GM08714 (cell line): ENCODE measurements at regions not wholly inside any gene's neighbourhood (a gene's known extent, or its start where the extent isn't known, plus 50 kb on each side); places are given as distances from the start of the nearest gene placed in this dataset.
"Not testable (repeated sequence)": the region's sequence is repeated elsewhere in the genome, so short reads cannot be mapped to it uniquely, and the experiment has no call there.

ENCODE experiments used
- H3K4me3 ChIP-seq: fragments of 200-500 bp; sonication (Bioruptor generic); 2 replicates; pipeline ENCODE4 v1.5.1; 2014; ENCODE audit warnings: mild to moderate bottlenecking, low read length, inconsistent platforms
- ZNF274 ChIP-seq: IDR thresholded peaks from 2 replicates; pipeline ENCODE4 v1.6.1; 2012; ENCODE audit warnings: mild to moderate bottlenecking, low read depth, low read length

DNA sequence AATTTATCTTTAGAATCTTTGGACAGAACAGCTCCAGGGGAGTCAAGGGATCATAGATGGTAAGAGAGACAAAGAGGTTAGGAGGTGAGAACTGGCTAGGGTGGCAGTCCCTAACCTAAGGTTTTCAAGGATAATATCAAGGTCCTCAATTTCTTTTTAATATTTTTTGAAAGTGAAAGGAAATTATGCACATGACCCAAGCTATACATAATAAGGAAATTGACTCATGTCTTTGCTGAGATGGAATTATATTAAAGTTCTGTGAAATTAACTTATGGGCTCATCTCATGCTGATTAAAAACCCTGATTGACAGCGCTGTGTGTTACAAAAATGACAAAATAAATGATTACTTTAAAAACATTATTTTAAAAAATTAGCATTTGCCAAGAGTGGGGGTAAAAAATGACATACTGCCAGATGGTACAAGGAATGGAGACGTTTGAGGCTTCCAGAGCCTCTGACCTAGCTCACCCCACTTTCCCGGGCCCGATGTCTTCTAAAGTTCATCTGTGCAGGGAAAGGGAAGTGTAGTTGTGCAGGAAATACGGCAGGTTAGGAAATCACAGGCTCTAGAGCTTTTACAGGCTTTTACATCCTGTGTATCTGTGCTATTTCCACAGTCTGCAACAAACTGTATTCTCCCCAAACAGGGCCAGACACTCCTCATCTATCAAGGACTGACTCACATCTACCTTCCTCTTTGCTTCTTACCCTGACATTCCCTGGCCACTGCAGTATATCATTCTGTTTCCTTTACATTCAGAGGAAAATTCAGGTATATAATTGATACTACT, 185.6 kb upstream of the PRSS58 start:
- TF ChIP-seq ZNF274: no peak
- no peak overlapping the region for H3K4me3 ChIP-seq

DNA sequence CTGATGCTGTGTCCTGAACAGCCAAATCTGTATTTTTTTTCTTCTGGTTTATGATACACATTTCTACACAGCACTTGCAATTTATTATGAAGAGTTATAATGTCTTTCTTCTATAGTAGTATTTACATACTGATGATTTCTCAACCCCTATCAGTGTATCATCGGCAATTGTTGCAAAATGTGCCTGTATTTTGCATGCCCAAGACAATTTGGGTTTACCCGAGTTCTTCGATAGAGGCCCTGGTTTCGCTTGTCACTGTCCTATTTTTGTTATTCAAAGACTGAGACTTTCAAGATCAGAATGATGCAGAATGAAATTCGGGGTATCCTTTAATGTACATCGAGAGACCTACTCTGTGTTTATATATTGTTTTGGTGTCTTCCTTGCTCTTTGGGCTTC, 184.5 kb upstream of the PRSS58 start:
- no peak overlapping the region for H3K4me3 ChIP-seq
- TF ChIP-seq ZNF274: no peak

DNA sequence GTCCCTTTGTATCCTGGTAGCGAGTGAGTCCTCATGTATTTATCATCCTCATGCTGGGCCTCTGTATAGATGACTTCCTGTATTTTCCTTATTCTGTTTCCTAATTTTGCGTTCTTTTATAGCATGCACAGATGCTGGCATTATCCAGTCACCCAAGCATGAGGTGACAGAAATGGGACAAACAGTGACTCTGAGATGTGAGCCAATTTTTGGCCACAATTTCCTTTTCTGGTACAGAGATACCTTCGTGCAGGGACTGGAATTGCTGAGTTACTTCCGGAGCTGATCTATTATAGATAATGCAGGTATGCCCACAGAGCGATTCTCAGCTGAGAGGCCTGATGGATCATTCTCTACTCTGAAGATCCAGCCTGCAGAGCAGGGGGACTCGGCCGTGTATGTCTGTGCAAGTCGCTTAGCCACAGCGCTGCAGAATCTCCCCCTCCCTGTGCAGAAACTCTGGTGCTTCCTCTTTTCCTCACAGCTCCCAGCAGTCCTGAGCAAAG, 183.1 kb upstream of the PRSS58 start:
- no peak overlapping the region for H3K4me3 ChIP-seq

DNA sequence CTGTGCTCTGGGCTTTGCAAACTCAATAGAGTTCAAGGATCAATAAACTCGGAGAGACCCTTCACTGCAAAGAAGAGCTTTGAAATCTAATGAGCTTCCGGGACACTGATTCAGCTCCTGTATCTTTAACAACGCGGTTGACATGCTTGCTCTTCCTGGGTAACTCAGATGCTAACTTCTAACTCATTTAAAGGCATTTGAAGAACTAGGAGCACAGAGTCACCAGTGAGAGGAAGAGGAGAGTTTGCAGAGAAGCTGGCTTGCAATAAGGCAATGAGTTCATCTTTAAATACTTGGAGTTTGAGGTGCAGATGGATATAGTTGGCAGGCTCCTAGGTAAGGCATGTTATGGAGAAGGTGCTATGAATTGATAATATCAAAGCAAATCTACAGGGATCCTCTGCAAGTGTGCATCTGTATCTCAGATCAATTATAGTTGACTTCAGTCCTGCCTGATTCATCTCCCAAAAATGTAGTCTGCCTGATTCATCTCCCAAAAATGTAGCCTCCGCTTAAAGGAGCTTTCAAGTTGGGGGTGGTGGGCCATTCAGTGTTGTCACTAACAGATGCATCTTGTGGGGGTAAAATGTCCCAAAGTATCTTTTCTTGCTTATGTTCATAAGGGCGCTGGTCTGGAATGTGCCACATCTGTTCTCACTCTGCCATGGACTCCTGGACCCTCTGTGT, 182.5 kb upstream of the PRSS58 start:
- no peak overlapping the region for H3K4me3 ChIP-seq
- no peak for TF ChIP-seq ZNF274

More for the DNA sequence above, 183.1 kb upstream of the PRSS58 start:
- no peak for TF ChIP-seq ZNF274

DNA sequence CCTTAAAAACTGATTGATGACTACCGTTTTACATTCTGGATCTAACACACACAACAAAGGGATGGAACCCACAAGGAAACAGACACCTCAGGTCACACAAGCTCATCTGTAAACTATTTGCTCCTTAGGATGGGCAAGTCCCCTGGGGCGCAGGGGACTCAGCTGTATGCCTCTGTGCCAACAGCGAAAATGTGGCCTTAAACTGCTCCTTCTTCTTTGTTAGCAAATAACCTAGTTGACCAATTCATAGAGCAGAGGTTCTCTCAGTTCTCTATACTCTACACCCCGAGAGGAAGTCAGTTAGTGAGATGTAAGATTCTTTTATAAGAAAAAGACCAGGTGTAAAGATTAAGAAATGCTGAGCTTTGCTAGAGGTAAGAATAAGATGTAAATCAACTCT, 181.9 kb upstream of the PRSS58 start:
- no peak overlapping the region for H3K4me3 ChIP-seq
- TF ChIP-seq ZNF274: no peak

DNA sequence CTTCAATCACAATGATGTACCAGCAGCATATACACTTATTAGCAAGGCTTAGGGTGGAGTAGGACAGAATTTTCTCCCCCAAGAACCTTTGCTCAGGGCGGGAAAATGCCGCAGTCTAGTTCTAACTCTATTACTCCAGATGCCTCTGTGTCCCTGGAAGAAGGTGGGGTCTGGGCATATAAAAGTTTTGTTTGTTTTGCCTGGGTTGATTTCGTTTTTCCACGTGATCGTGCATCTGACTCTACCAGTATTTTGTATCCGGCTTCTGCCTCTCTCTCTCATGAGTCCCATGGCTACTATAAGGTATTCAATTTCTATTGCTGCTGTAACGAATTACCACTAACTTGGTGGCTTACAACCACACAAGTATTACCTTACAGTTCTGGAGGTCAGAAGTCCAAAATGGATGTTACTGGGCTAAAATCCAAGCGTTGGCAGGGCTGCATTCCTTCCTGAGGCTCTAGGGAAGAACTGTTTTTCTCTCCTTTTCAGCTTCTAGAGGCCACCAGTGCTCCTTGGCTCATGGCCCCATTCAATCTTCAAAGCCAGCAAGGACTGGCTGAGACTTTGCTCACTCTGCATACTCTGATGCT, 181.2 kb upstream of the PRSS58 start:
- no peak overlapping the region for H3K4me3 ChIP-seq
- no peak for TF ChIP-seq ZNF274

DNA sequence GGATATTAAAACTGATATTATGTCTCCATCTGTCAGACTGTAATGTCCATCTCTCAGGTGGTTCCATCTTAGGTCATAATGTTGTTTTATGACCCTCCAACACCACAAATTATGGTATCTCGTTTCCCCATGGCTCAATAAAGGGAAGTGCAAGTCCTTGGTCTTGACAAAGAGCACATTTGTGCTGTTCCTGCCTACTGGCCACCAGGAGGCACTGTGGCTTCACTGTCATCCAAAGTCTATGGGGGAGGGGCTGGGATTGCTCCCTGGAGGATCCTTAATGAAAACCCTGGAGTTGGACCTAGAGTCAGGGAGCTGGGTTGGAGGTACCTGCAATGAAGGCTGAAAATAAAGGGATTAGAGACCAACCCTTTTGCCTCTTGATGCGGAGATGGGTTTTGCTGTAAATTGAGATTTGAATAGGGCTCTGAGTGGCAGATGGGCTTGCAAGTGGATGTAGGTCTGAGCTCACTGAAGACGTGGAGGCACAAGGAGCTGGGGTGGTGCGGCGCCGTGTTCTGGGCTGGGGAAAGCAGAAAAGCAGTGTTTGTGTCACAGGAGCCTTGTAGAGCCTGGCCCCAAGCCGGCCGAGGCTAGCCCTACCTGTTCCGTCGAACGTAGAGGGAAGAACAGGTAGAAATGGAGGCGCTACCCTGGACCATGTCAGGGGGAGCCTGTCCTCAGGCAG, 180.5 kb upstream of the PRSS58 start:
- no peak for TF ChIP-seq ZNF274
- no peak overlapping the region for H3K4me3 ChIP-seq

DNA sequence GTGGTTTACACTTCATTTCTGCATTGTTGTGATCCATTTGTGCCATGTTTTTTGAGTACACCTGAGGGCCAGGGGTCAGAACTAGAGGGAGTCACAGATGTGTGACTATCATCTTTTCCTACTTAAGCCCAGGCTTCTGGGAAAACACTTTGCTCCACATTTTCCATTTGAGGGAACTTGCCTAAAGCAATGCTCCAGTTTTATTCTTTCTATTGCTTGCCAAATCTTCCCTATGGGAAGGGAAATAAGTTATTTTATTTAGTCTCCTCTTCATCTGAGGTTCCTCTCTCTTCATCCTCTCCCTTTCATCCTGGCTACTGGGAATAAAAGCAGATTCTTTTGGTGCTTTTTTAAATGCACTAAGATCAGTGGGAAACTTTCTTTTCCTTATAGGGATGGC, 179.9 kb upstream of the PRSS58 start:
- no peak overlapping the region for H3K4me3 ChIP-seq
- TF ChIP-seq ZNF274: no peak

DNA sequence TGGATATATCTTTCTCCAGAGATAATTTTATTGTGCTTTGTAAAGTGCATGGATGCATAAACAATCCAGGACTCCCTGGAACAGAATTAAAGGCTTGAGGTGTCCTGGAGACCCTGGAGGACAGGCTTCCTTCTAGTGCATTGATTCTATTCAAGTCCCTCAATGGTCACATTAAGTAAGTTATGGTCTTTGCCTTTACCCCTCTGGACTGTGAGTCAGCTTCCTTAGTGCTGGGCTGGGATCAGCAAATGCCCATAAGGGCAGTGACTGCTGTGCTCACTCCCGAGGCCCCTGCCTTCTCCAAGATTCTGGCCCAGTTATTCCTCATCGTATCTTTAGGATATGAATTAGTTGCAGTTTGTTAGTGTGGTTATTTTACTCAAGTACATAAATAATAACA, 178.7 kb upstream of the PRSS58 start:
- no peak overlapping the region for H3K4me3 ChIP-seq
- no peak for TF ChIP-seq ZNF274

DNA sequence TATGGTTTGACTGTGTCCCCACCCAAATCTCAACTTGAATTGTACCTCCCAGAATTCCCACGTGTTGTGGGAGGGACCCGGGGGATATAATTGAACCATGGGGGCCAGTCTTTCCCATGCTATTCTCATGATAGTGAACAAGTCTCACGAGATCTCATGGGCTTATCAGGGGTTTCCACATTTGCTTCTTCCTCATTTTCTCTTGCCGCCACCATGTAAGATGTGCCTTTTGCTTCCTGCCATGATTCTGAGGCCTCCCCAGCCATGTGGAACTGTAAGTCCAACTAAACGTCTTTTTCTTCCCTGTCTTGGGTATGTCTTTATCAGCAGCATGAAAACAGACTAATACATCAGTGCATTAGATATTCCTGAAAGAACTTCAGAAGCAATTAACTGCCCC, 177.7 kb upstream of the PRSS58 start:
- H3K4me3 ChIP-seq: not testable (repeated sequence)

DNA sequence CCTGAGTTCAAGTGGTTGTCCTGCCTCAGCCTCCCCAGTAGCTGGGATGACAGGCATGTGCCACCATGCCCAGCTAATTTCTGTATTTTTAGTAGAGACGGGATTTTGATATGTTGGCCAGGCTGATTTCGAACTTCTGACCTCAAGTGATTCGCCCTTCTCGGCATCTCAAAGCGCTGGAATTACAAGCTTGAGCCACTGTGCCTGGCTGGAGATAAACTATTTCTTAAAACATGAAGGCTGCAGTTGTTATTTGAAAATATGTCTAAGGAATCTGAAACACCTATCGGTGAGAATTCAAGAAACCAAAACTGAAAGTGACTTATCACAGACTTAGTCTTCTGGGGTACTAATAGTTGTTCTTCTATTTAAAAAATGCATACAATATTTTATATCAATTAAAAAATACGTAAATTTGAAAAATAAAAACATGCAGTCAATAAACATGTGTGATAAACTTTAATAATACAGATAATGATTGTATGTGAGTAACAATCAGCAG, 176.9 kb upstream of the PRSS58 start:
- no peak for TF ChIP-seq ZNF274
- no peak overlapping the region; the same call in 1 of the 2 replicates for H3K4me3 ChIP-seq

DNA sequence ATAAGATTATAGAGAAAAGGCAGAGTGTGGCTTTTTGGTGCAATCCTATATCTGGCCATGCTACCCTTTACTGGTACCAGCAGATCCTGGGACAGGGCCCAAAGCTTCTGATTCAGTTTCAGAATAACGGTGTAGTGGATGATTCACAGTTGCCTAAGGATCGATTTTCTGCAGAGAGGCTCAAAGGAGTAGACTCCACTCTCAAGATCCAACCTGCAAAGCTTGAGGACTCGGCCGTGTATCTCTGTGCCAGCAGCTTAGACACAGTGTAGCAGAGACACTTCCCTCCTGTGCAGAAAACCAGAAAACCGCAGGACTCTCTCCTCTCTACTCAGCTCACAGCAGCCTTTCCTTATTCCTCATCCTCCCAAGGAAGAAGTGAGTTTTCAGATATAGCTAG, 176.3 kb upstream of the PRSS58 start:
- H3K4me3 ChIP-seq: not testable (repeated sequence)

DNA sequence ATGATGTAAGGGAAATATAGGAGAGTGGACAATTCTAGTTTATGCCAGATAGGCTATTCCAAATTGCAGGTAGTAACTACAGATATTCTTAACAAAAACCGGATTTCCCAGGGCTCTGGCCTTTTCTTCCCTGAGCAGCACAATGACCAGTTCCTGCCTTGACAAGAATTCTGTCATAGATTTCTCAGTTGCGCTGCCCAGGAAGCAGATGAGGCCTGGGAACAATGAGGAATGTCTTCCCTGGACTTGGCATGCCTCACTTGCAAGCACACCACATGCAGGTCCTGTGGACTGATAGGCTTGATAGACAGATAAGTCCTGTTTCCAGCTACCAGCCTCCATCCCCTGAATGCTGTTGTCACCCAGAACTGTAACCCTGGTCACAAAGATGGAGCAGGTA, 174.5 kb upstream of the PRSS58 start:
- TF ChIP-seq ZNF274: no peak
- H3K4me3 ChIP-seq: no peak overlapping the region

DNA sequence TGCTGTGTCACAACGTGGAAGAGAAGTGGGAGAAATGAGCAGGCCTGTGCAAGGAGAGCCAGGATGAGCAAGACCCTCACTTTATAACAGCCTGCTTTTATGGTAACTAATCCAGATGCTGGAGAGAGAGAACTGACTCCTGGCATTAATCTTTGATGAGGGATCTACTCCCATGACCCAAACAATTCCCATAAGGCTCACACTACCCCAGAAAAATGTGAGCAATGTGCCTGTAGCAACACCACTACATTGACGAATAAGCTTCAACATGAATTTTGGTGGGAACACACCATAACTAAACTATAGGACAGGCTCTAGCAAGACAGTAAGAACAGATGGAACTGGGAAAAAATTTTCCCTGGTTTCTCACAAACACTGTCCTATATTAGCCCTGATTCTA, 173.6 kb upstream of the PRSS58 start:
- no peak overlapping the region for H3K4me3 ChIP-seq
- no peak for TF ChIP-seq ZNF274
